ENCODE measurements at regions not wholly inside any gene's neighbourhood (a gene's known extent, or its start where the extent isn't known, plus 50 kb on each side); places are given as distances from the start of the nearest gene placed in this dataset.
"Not testable (repeated sequence)": the region's sequence is repeated elsewhere in the genome, so short reads cannot be mapped to it uniquely, and the experiment has no call there.

GRCh38 chr1:144140243-144140642, 168.5 kb upstream of the FAM72C start:
- not testable (repeated sequence) for DNase-seq (ENCODE audit: low read depth, low spot score)

GRCh38 chr1:144105006-144105405, 133.2 kb upstream of the FAM72C start:
- DNase-seq (ENCODE audit: low read depth, low spot score): not testable (repeated sequence)

- DNase-seq (ENCODE audit: low read depth, low spot score): peak; percentile 26
Measured at GRCh38 chr1:144104000-144104677, 132.4 kb upstream of the FAM72C start.

- DNase-seq (ENCODE audit: low read depth, low spot score): peak; percentile 44
Measured at GRCh38 chr1:144103156-144103880, 131.5 kb upstream of the FAM72C start.

- DNase-seq (ENCODE audit: low read depth, low spot score): peak; percentile 2
Measured at GRCh38 chr1:144102046-144102745, 130.4 kb upstream of the FAM72C start.

GRCh38 chr1:144101397-144102045, 129.7 kb upstream of the FAM72C start:
- DNase-seq (ENCODE audit: low read depth, low spot score): peak; percentile 2

GRCh38 chr1:144077167-144077841, 105.5 kb upstream of the FAM72C start:
- not testable (repeated sequence) for DNase-seq (ENCODE audit: low read depth, low spot score)

- DNase-seq (ENCODE audit: low read depth, low spot score): not testable (repeated sequence)
Measured at GRCh38 chr1:144076646-144077045, 104.9 kb upstream of the FAM72C start.

- DNase-seq (ENCODE audit: low read depth, low spot score): not testable (repeated sequence)
Measured at GRCh38 chr1:144070394-144071053, 98.7 kb upstream of the FAM72C start.

- DNase-seq (ENCODE audit: low read depth, low spot score): not testable (repeated sequence)
Measured at GRCh38 chr1:144067042-144067441, 95.3 kb upstream of the FAM72C start.

- DNase-seq (ENCODE audit: low read depth, low spot score): not testable (repeated sequence)
Measured at GRCh38 chr1:144066071-144066813, 94.5 kb upstream of the FAM72C start.

- not testable (repeated sequence) for DNase-seq (ENCODE audit: low read depth, low spot score)
Measured at GRCh38 chr1:144065299-144066060, 93.7 kb upstream of the FAM72C start.

- DNase-seq (ENCODE audit: low read depth, low spot score): not testable (repeated sequence)
Measured at GRCh38 chr1:144049365-144049764, 77.6 kb upstream of the FAM72C start.

- not testable (repeated sequence) for DNase-seq (ENCODE audit: low read depth, low spot score)
Measured at GRCh38 chr1:144046645-144047044, 74.9 kb upstream of the FAM72C start.

GRCh38 chr1:144045751-144046546, 74.2 kb upstream of the FAM72C start:
- DNase-seq (ENCODE audit: low read depth, low spot score): not testable (repeated sequence)

GRCh38 chr1:144042251-144042650, 70.5 kb upstream of the FAM72C start:
- not testable (repeated sequence) for DNase-seq (ENCODE audit: low read depth, low spot score)

- DNase-seq (ENCODE audit: low read depth, low spot score): not testable (repeated sequence)
Measured at GRCh38 chr1:144040293-144040692, 68.5 kb upstream of the FAM72C start.

- DNase-seq (ENCODE audit: low read depth, low spot score): not testable (repeated sequence)
Measured at GRCh38 chr1:144034045-144034444, 62.3 kb upstream of the FAM72C start.

All from activated naive CD8-positive, alpha-beta T cell treated with anti-CD3 and anti-CD28 coated beads, Interleukin-2, amount 50 U/mL, for 16 hours (primary cell).